H1 (cell line): ENCODE measurements at regions not wholly inside any gene's neighbourhood (a gene's known extent, or its start where the extent isn't known, plus 50 kb on each side); places are given as distances from the start of the nearest gene placed in this dataset.

Experiments
- ASH2L ChIP-seq: fragments of 200-600, 300-600 bp; sonication (generic); IDR thresholded peaks from one replicate; pipeline ENCODE4 v1.7.1; 2017; ENCODE audit warnings: low read length
- BACH1 ChIP-seq: IDR thresholded peaks from 2 replicates; pipeline ENCODE4 v1.6.1; 2012; ENCODE audit warnings: low read length, improper control_type of control experiment
- BCL11A ChIP-seq, 2 experiments: IDR thresholded peaks; one replicate each; pipeline ENCODE4 v1.6.1; 2011; ENCODE audit warnings: low read depth in 2 of 2, low read length in 2 of 2, mild to moderate bottlenecking in 2 of 2
- CBX8 ChIP-seq: fragments of 300-800, 300-1000 bp; sonication (generic); IDR thresholded peaks from 2 replicates; pipeline ENCODE4 v1.7.1; 2016; ENCODE audit warnings: low read depth, low read length, borderline replicate concordance
- CTCF ChIP-seq, 3 experiments: IDR thresholded peaks; 1 replicate in 2 of 3; 2 replicates in 1 of 3; pipeline versions ENCODE4 v1.5.1 to v1.6.1; 2011; ENCODE audit warnings: low read length in 3 of 3, mild to moderate bottlenecking in 3 of 3, inconsistent platforms in 2 of 3, low read depth in 1 of 3, moderate library complexity in 1 of 3; ENCODE audit not compliant: insufficient read depth in 1 of 3; ENCODE audit errors: control extremely low read depth in 1 of 3
- EGR1 ChIP-seq: IDR thresholded peaks from 2 replicates; pipeline ENCODE4 v1.6.1; 2011; ENCODE audit warnings: low read depth, low read length, borderline replicate concordance
- EZH2 ChIP-seq: fragments of 200-600 bp; sonication (generic); IDR thresholded peaks from 2 replicates; pipeline ENCODE4 v1.7.1; 2012; ENCODE audit warnings: low read depth, mild to moderate bottlenecking, moderate library complexity, low read length, inconsistent platforms; ENCODE audit not compliant: severe bottlenecking
- POLR2A ChIP-seq, 2 experiments: IDR thresholded peaks; 1 replicate in 1 of 2; 2 replicates in 1 of 2; pipeline ENCODE4 v1.6.1; 2011; ENCODE audit warnings: low read depth in 2 of 2, low read length in 2 of 2, mild to moderate bottlenecking in 2 of 2; ENCODE audit errors: control extremely low read depth in 1 of 2
- POLR2AphosphoS5 ChIP-seq: IDR thresholded peaks from 2 replicates; pipeline ENCODE4 v1.6.1; 2011; ENCODE audit warnings: low read depth, low read length
- SIN3A ChIP-seq, 2 experiments: IDR thresholded peaks in 1 of 2; conservative IDR thresholded peaks in 1 of 2; 2 replicates each; pipeline ENCODE4 v1.6.1; 2011 to 2012; ENCODE audit warnings: low read length in 2 of 2, improper control_type of control experiment in 1 of 2, low read depth in 1 of 2, mild to moderate bottlenecking in 1 of 2
- SUZ12 ChIP-seq: fragments of 200-600 bp; sonication (generic); IDR thresholded peaks from 2 replicates; pipeline ENCODE4 v1.6.1; 2012; ENCODE audit warnings: mild to moderate bottlenecking, inconsistent platforms, low read length, moderate library complexity, mixed read lengths
- TCF12 ChIP-seq: IDR thresholded peaks from 2 replicates; pipeline ENCODE4 v1.6.1; 2011; ENCODE audit warnings: low read depth, mild to moderate bottlenecking, low read length

GRCh38 chr9:13027879-13028278 lies 251.6 kb downstream of the MPDZ start:
- TF ChIP-seq SIN3A (conservative IDR thresholded peaks at IDR 0.05 in 1 of 2, IDR thresholded peaks at IDR 0.05 in 1 of 2; ENCODE audit: low read depth in 1 of 2, low read length in 2 of 2) (no peak), CTCF (IDR thresholded peaks at IDR 0.05; ENCODE audit: control extremely low read depth in 1 of 3, insufficient read depth in 1 of 3, low read depth in 1 of 3, low read length in 3 of 3) (no peak), BACH1 (no peak), BCL11A (IDR thresholded peaks at IDR 0.05; ENCODE audit: low read depth in 2 of 2, low read length in 2 of 2) (no peak), CBX8 (no peak), POLR2A (IDR thresholded peaks at IDR 0.05; ENCODE audit: control extremely low read depth in 1 of 2, low read depth in 2 of 2, low read length in 2 of 2) (no peak), TCF12 (no peak), ASH2L (no peak), POLR2AphosphoS5 (no peak), SUZ12 (no peak), EZH2 (no peak), EGR1 (no peak)
